Kidney (tissue), 13 donors: ENCODE measurements at regions not wholly inside any gene's neighbourhood (a gene's known extent, or its start where the extent isn't known, plus 50 kb on each side); places are given as distances from the start of the nearest gene placed in this dataset.
"Not testable (repeated sequence)": the region's sequence is repeated elsewhere in the genome, so short reads cannot be mapped to it uniquely, and the experiment has no call there.

Experiments used
- DNase-seq, 5 donors: peaks; one replicate each; pipeline ENCODE4 v3.0.0-alpha.2; 2013 to 2020
- FAIRE-seq: peaks from 2 replicates; lab custom pipeline; 2012; peaks lifted over from hg19 to GRCh38; lab: Jason Lieb, UNC
- H3K27ac ChIP-seq, 2 donors: one replicate each; pipeline ENCODE4 v1.7.0; 2013; ENCODE audit warnings: low read depth in 2 of 2, low read length in 2 of 2, inconsistent platforms in 1 of 2
- H3K27me3 ChIP-seq: one replicate; pipeline ENCODE4 v1.7.1; 2013; ENCODE audit warnings: low read length, inconsistent platforms; ENCODE audit not compliant: control insufficient read depth, insufficient read depth
- H3K36me3 ChIP-seq, 3 donors: one replicate each; pipeline versions ENCODE4 v1.7.0 to v1.7.1; 2013; ENCODE audit warnings: low read length in 3 of 3, control low read depth in 1 of 3, inconsistent platforms in 1 of 3; ENCODE audit not compliant: insufficient read depth in 3 of 3, control insufficient read depth in 2 of 3
- H3K4me1 ChIP-seq, 3 donors: one replicate each; pipeline versions ENCODE4 v1.7.0 to v1.7.1; 2013; ENCODE audit warnings: low read length in 3 of 3, inconsistent platforms in 1 of 3, low read depth in 1 of 3; ENCODE audit not compliant: control insufficient read depth in 2 of 3, insufficient read depth in 2 of 3
- H3K4me3 ChIP-seq, 3 donors: one replicate each; pipeline versions ENCODE4 v1.7.0 to v1.8.1; 2013; ENCODE audit warnings: low read length in 3 of 3, control low read depth in 1 of 3, inconsistent platforms in 1 of 3
- H3K9ac ChIP-seq, 3 donors: one replicate each; pipeline versions ENCODE4 v1.7.0 to v1.7.1; 2013; ENCODE audit warnings: low read length in 3 of 3, control low read depth in 1 of 3, inconsistent platforms in 1 of 3
- H3K9me3 ChIP-seq, 3 donors: one replicate each; pipeline versions ENCODE4 v1.7.0 to v1.7.1; 2013; ENCODE audit warnings: low read length in 3 of 3, control low read depth in 1 of 3, inconsistent platforms in 1 of 3; ENCODE audit not compliant: control insufficient read depth in 2 of 3, insufficient read depth in 1 of 3
- intact Hi-C: fragments of 100-400 bp; cut with DNase I; formaldehyde crosslinking; loops from one replicate; pipeline ENCODE4 v1.11.1; 2022
- TF ChIP-seq, protein P1 (sequence below): IDR thresholded peaks from 3 replicates; pipeline ENCODE4 v1.5.1; 2012; ENCODE audit warnings: mild to moderate bottlenecking, moderate library complexity, borderline replicate concordance; ENCODE audit not compliant: insufficient read depth; ENCODE audit errors: extremely low read depth
- donor health status: control.
- donor health status: control.
- donor health status: control.
- donor health status: control.
- donor health status: control.
- donor health status: DM: yes; HTN: yes; CAD: no.
- donor health status: Normal renal cell carcinoma (clear cell type).

DNA sequence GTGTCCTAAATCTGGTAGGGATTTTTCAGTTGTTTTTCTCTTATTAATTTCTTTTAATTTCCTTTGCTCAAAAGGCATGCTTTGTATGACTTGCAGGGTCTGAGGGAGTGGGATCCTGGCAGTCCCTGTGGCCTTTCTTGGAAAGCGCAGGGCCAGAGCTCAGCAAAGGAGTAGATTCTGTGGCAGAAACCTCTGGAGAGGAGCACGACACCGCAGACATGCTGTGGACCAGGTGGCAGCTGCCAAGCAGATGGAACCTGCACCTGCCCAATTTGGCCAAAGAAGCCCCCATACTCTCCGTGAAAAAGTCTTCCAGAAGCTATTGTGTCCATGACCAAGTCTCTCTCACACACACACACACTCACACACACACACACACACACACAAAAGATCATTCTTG is 78.9 kb upstream of the FGF3 start:
- no peaks in the 10 kb centered on the region for H3K27me3 ChIP-seq
- intact Hi-C loops: no loop called here
- no peaks in the 10 kb centered on the region for H3K4me1 ChIP-seq
- H3K9ac ChIP-seq: no peak overlapping the region
- no peak overlapping the region for H3K27ac ChIP-seq
- TF ChIP-seq, protein P1, sequence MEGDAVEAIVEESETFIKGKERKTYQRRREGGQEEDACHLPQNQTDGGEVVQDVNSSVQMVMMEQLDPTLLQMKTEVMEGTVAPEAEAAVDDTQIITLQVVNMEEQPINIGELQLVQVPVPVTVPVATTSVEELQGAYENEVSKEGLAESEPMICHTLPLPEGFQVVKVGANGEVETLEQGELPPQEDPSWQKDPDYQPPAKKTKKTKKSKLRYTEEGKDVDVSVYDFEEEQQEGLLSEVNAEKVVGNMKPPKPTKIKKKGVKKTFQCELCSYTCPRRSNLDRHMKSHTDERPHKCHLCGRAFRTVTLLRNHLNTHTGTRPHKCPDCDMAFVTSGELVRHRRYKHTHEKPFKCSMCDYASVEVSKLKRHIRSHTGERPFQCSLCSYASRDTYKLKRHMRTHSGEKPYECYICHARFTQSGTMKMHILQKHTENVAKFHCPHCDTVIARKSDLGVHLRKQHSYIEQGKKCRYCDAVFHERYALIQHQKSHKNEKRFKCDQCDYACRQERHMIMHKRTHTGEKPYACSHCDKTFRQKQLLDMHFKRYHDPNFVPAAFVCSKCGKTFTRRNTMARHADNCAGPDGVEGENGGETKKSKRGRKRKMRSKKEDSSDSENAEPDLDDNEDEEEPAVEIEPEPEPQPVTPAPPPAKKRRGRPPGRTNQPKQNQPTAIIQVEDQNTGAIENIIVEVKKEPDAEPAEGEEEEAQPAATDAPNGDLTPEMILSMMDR: no peak
- no peak overlapping the region for H3K4me3 ChIP-seq
- H3K36me3 ChIP-seq: no peaks in the 10 kb centered on the region
- no peak for FAIRE-seq
- H3K9me3 ChIP-seq: no peaks in the 10 kb centered on the region
- DNase-seq: peak in 1 of 5 donors; percentile 18

DNA sequence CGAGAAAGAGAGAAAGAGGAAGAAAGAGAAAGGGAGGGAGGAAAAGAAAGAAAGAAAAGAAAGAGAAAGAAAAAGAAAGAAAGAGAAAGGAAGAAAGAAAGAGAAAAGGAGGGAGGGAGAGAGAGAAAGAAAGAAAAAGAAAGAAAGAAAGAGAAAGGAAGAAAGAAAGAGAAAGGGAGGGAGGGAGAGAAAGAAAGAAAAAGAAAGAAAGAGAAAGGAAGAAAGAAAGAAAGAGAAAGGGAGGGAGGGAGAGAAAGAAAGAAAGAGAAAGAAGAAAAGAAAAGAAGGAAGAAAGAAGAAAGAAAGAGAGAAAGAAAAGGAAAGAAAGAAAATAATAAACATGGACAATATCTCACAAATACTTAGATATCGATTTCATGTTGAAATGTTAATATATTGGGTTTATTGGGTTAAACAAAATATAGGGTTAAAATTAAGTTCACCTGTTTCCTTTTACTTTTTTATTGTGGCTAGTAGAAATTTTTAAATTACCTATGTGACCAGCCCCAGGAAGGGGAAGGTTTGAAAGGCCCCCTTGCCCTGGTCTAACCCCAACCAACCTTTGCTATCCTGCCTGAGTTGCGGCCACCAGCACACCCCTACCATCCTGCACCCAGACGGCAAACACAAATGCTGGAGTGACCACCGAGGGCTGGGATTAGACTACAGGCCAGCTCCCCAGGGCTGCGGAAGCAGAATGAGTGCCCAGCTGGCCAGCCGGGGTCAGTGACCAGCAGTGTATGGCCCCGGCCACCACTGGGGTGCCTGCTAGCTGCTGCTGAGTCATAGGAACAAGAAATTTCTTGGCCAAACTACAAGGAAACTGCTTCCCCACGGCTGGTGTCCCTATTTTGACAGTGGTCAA is 81.0 kb upstream of the FGF3 start:
- FAIRE-seq: no peak
- Histone ChIP-seq H3K9ac (no peak overlapping the region), H3K9me3 (no peaks in the 10 kb centered on the region), H3K27me3 (no peaks in the 10 kb centered on the region), H3K36me3 (no peaks in the 10 kb centered on the region), H3K4me3 (no peak overlapping the region), H3K27ac (no peak overlapping the region), H3K4me1 (no peaks in the 10 kb centered on the region)
- intact Hi-C loops: no loop called here
- TF ChIP-seq, protein P1: no peak
- peak in 1 of 5 donors; percentile 87 for DNase-seq

DNA sequence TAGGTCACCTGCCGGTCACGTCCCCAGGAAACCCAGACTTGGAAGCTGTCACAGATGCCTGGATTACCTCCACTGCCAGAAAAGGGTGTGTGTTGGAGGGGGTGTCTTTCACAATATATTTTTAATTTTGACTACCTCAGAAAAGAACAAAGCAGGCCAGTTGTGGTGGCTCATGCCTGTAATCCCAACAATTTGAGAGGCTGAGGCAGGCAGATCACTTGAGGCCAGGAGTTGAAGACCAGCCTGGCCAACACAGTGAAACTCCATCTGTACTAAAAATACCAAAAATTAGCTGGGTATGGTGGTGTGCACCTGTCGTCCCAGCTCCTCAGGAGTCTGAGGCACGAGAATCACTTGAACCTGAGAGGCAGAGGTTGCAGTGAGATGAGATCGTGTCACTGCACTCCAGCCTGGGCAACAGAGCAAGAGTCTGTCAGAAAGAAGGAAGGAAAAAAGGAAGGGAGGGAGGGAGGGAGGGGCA is 81.6 kb upstream of the FGF3 start:
- DNase-seq, FAIRE-seq, H3K27me3 ChIP-seq, H3K36me3 ChIP-seq, intact Hi-C loops, H3K4me1 ChIP-seq, H3K4me3 ChIP-seq, H3K9me3 ChIP-seq, H3K27ac ChIP-seq, H3K9ac ChIP-seq: not testable (repeated sequence)

DNA sequence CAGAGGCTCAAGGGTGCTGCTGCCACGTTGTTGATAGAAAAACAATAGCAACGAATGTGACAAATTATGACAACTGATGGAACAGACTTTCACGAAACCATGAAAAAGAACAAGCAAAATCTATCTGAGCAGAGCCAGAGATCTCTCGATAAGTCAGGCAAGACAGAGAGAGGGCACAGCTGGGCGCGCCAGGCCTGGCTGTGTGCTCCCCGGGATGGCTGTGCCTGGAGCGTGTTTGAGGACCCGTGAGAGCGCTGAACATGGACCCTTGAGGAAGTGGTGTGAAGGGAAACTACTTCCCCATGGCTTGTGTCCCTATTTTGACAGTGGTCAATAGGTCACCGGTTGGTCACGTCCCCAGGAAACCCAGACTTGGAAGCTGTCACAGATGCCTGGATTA is 83.1 kb upstream of the FGF3 start:
- Histone ChIP-seq H3K36me3 (no peaks in the 10 kb centered on the region), H3K4me3 (no peak overlapping the region), H3K27ac (no peak overlapping the region), H3K9me3 (no peaks in the 10 kb centered on the region), H3K9ac (no peak overlapping the region), H3K27me3 (no peaks in the 10 kb centered on the region), H3K4me1 (no peaks in the 10 kb centered on the region)
- TF ChIP-seq, protein P1: no peak
- DNase-seq (peak in 1 of 5 donors; percentile 47), FAIRE-seq (no peak)
- intact Hi-C loops: no loop called here
